ENCODE measurements at regions not wholly inside any gene's neighbourhood (a gene's known extent, or its start where the extent isn't known, plus 50 kb on each side); places are given as distances from the start of the nearest gene placed in this dataset.

GRCh38 chr13:81138353-81138980 lies 797.5 kb upstream of the SPRY2 start:
- no peak for DNase-seq
- Histone ChIP-seq H3K27me3 (no peaks in the 10 kb centered on the region), H3K4me1 (no peaks in the 10 kb centered on the region), H3K27ac (no peak overlapping the region), H3K36me3 (no peaks in the 10 kb centered on the region), H3K4me3 (no peak overlapping the region), H3K9me3 (no peaks in the 10 kb centered on the region), H3K9ac (ENCODE audit: low read depth in 2 of 2, low read length in 2 of 2) (no peak overlapping the region)
- intact Hi-C loops (cut with DNase I): no loop called here
- TF ChIP-seq CTCF (IDR thresholded peaks at IDR 0.05): no peak

GRCh38 chr13:81133066-81133465 lies 792.1 kb upstream of the SPRY2 start:
- H3K9ac ChIP-seq (ENCODE audit: low read depth in 2 of 2, low read length in 2 of 2): no peak overlapping the region
- H3K9me3 ChIP-seq: no peaks in the 10 kb centered on the region
- H3K4me3 ChIP-seq: no peak overlapping the region
- H3K27me3 ChIP-seq: no peaks in the 10 kb centered on the region
- H3K27ac ChIP-seq: no peak overlapping the region
- H3K4me1 ChIP-seq: no peaks in the 10 kb centered on the region
- TF ChIP-seq CTCF (IDR thresholded peaks at IDR 0.05): no peak
- no peaks in the 10 kb centered on the region for H3K36me3 ChIP-seq
- intact Hi-C loops (cut with DNase I): no loop called here
- DNase-seq: no peak

- Histone ChIP-seq H3K9me3 (no peaks in the 10 kb centered on the region), H3K27me3 (no peaks in the 10 kb centered on the region), H3K4me1 (no peaks in the 10 kb centered on the region), H3K9ac (ENCODE audit: low read depth in 2 of 2, low read length in 2 of 2) (no peak overlapping the region), H3K36me3 (no peaks in the 10 kb centered on the region), H3K27ac (no peak overlapping the region), H3K4me3 (no peak overlapping the region)
- DNase-seq: no peak
- TF ChIP-seq CTCF (IDR thresholded peaks at IDR 0.05): no peak
- intact Hi-C loops (cut with DNase I): no loop called here
Measured at GRCh38 chr13:81117416-81117815, 776.5 kb upstream of the SPRY2 start.

GRCh38 chr13:81116461-81117282 lies 775.7 kb upstream of the SPRY2 start:
- intact Hi-C loops (cut with DNase I): no loop called here
- H3K27ac ChIP-seq: no peak overlapping the region
- no peaks in the 10 kb centered on the region for H3K27me3 ChIP-seq
- H3K4me1 ChIP-seq: no peaks in the 10 kb centered on the region
- H3K9me3 ChIP-seq: no peaks in the 10 kb centered on the region
- no peaks in the 10 kb centered on the region for H3K36me3 ChIP-seq
- H3K4me3 ChIP-seq: no peak overlapping the region
- H3K9ac ChIP-seq (ENCODE audit: low read depth in 2 of 2, low read length in 2 of 2): no peak overlapping the region
- no peak for DNase-seq
- TF ChIP-seq CTCF (IDR thresholded peaks at IDR 0.05): no peak

GRCh38 chr13:81109026-81109425 lies 768.1 kb upstream of the SPRY2 start:
- intact Hi-C loops (cut with DNase I): no loop called here
- no peak for DNase-seq
- TF ChIP-seq CTCF (IDR thresholded peaks at IDR 0.05): no peak

More at GRCh38 chr13:81109026-81109425, 768.1 kb upstream of the SPRY2 start:
- H3K4me1 ChIP-seq: no peaks in the 10 kb centered on the region
- H3K4me3 ChIP-seq: no peak overlapping the region
- H3K27me3 ChIP-seq: no peaks in the 10 kb centered on the region
- no peak overlapping the region for H3K9ac ChIP-seq (ENCODE audit: low read depth in 2 of 2, low read length in 2 of 2)
- H3K9me3 ChIP-seq: no peaks in the 10 kb centered on the region
- no peaks in the 10 kb centered on the region for H3K36me3 ChIP-seq
- H3K27ac ChIP-seq: no peak overlapping the region

Data from colonic mucosa (tissue), 4 donors.